Tibial artery (tissue), 4 donors: ENCODE measurements at regions not wholly inside any gene's neighbourhood (a gene's known extent, or its start where the extent isn't known, plus 50 kb on each side); places are given as distances from the start of the nearest gene placed in this dataset.

ENCODE experiments used
- DNase-seq, 2 donors: peaks; one replicate each; pipeline ENCODE4 v3.0.0-alpha.2; 2019
- H3K27ac ChIP-seq, 2 donors: fragments of 200-600 bp; sonication (generic) in 1 of 2; 1 replicate in 1 of 2; 2 replicates in 1 of 2; pipeline ENCODE4 v1.5.1; 2018 to 2019; ENCODE audit warnings: mild to moderate bottlenecking in 1 of 2
- H3K27me3 ChIP-seq, 2 donors: fragments of 200-600 bp; sonication (generic) in 1 of 2; one replicate each; pipeline versions ENCODE4 v1.5.1 to v1.6.0; 2016 to 2019
- H3K36me3 ChIP-seq, 3 donors: fragments of 200-600 bp; sonication (generic) in 2 of 3; one replicate each; pipeline ENCODE4 v1.5.1; 2016 to 2019; ENCODE audit warnings: mild to moderate bottlenecking in 2 of 3
- H3K4me1 ChIP-seq, 4 donors: fragments of 200-600 bp; sonication (generic) in 2 of 4; 1 replicate in 3 of 4; 2 replicates in 1 of 4; pipeline ENCODE4 v1.5.1; 2016 to 2019
- H3K4me3 ChIP-seq, 2 donors: fragments of 200-600 bp; sonication (generic) in 1 of 2; 1 replicate in 1 of 2; 2 replicates in 1 of 2; pipeline ENCODE4 v1.5.1; 2018 to 2019; ENCODE audit warnings: mild to moderate bottlenecking in 2 of 2
- H3K9me3 ChIP-seq, 3 donors: fragments of 200-600 bp; sonication (generic) in 1 of 3; one replicate each; pipeline ENCODE4 v1.5.1; 2016 to 2019
- intact Hi-C: fragments of 100-400 bp; cut with DNase I; formaldehyde crosslinking; loops from one replicate; pipeline ENCODE4 v1.15.0; 2023; ENCODE audit warnings: low total_unique reads
- TF ChIP-seq, protein P1 (sequence below), 2 experiments: fragments of 200-600 bp in 1 of 2; fragments of 450-650 bp in 1 of 2; IDR thresholded peaks; one replicate each; pipeline ENCODE4 v1.5.1; 2017 to 2019; ENCODE audit warnings: antibody characterized with exemption in 2 of 2, mild to moderate bottlenecking in 1 of 2, moderate library complexity in 1 of 2

DNA sequence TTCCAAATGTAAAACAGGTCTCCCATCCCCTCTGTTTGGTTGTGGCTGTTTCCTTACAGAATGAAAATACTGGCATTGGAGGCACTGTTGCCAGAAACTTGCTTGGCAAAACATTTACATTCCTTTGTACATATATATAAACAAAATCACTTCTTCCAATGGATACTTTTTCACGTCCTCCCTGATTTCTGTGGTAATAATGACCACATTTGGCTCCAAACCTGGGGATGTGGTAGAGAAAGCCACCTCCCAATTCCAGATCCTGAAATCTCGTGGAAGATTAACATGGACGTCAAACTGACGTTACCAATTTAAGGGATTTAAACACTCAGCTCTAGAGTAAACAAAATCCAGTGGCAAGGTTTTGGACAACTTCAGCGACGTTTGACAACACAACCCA, 370.8 kb upstream of the ZFHX3 start:
- H3K4me1 ChIP-seq: peaks cover 0 to 20% (median 0%) of the 10 kb centered on the region in 4 donors
- H3K36me3 ChIP-seq: no peaks in the 10 kb centered on the region
- no peak overlapping the region for H3K27ac ChIP-seq
- intact Hi-C loops: no loop called here
- H3K27me3 ChIP-seq: no peaks in the 10 kb centered on the region
- no peak for DNase-seq
- TF ChIP-seq, protein P1, sequence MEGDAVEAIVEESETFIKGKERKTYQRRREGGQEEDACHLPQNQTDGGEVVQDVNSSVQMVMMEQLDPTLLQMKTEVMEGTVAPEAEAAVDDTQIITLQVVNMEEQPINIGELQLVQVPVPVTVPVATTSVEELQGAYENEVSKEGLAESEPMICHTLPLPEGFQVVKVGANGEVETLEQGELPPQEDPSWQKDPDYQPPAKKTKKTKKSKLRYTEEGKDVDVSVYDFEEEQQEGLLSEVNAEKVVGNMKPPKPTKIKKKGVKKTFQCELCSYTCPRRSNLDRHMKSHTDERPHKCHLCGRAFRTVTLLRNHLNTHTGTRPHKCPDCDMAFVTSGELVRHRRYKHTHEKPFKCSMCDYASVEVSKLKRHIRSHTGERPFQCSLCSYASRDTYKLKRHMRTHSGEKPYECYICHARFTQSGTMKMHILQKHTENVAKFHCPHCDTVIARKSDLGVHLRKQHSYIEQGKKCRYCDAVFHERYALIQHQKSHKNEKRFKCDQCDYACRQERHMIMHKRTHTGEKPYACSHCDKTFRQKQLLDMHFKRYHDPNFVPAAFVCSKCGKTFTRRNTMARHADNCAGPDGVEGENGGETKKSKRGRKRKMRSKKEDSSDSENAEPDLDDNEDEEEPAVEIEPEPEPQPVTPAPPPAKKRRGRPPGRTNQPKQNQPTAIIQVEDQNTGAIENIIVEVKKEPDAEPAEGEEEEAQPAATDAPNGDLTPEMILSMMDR (IDR thresholded peaks at IDR 0.05): no peak
- no peaks in the 10 kb centered on the region for H3K9me3 ChIP-seq
- H3K4me3 ChIP-seq: no peak overlapping the region

DNA sequence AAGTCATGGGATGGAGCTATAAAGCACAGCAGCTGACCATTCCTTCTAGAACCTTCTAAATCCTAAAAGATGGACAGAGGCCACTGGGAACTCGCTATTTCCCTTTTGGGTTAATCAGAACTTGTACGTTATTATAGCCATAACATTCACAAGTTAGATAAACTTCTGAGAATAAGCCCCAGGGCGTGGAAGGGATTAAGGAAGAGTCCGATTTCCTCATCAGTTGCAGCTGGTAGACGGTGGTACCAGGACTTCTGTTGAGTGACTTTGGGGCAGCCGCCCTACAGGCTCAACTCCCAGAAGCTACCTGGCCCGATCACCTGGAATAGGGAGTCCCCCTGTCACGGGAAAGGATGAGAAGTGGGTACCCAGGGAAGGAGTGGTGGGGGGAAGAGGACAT, 370.1 kb upstream of the ZFHX3 start:
- Histone ChIP-seq H3K27me3 (no peaks in the 10 kb centered on the region), H3K36me3 (no peaks in the 10 kb centered on the region), H3K27ac (no peak overlapping the region), H3K4me1 (peaks cover 0 to 20% (median 0%) of the 10 kb centered on the region in 4 donors), H3K4me3 (no peak overlapping the region), H3K9me3 (no peaks in the 10 kb centered on the region)
- TF ChIP-seq, protein P1 (IDR thresholded peaks at IDR 0.05): no peak
- intact Hi-C loops: no loop called here
- no peak for DNase-seq

DNA sequence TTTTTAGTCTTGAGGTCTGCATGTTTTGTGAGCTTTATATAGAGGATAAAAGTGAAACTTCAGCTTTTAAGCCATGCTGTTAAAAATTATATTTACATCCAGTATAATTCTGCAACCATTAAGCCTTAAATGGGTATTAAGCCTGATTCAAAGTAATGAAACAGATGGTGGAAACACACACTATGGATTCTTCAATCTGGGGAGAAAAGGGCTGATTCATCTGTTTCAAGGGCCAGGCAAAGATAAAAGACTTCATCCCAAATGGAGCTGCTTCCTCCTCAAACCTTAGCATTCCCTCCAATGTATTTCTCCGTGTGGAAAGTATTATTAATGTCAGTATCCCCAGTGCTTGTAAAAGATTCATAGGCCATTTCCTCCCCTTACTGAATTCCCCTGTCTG, 367.4 kb upstream of the ZFHX3 start:
- TF ChIP-seq, protein P1 (IDR thresholded peaks at IDR 0.05): no peak
- peaks cover 0 to 11% (median 0%) of the 10 kb centered on the region in 4 donors for H3K4me1 ChIP-seq
- no peak overlapping the region for H3K27ac ChIP-seq
- no peaks in the 10 kb centered on the region for H3K9me3 ChIP-seq
- intact Hi-C loops: no loop called here
- no peak overlapping the region for H3K4me3 ChIP-seq
- H3K36me3 ChIP-seq: no peaks in the 10 kb centered on the region
- DNase-seq: no peak
- H3K27me3 ChIP-seq: no peaks in the 10 kb centered on the region

DNA sequence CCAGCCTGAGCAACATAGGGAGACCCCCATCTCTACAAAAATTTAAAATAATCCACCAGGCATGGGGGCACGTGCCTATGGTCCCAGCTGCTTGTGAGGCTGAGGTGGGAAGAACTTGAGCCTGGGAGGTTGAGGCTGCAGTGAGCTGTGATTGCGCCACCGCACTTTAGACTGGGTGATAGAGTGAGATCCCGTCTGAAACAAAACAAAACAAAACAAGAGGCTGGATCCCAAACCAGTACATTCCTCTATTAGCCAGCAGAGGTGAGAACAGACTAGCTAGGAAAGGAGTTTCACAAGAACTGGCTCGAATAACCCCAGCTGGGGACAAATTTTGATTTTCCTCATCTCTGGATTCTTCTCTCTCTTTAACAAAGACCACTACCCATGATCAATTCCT, 366.7 kb upstream of the ZFHX3 start:
- TF ChIP-seq, protein P1 (IDR thresholded peaks at IDR 0.05): no peak
- intact Hi-C loops: no loop called here
- no peak for DNase-seq
- no peak overlapping the region for H3K27ac ChIP-seq
- H3K9me3 ChIP-seq: no peaks in the 10 kb centered on the region
- no peak overlapping the region for H3K4me3 ChIP-seq
- no peaks in the 10 kb centered on the region for H3K27me3 ChIP-seq
- peaks cover 0 to 5% (median 0%) of the 10 kb centered on the region in 4 donors for H3K4me1 ChIP-seq
- H3K36me3 ChIP-seq: no peaks in the 10 kb centered on the region

DNA sequence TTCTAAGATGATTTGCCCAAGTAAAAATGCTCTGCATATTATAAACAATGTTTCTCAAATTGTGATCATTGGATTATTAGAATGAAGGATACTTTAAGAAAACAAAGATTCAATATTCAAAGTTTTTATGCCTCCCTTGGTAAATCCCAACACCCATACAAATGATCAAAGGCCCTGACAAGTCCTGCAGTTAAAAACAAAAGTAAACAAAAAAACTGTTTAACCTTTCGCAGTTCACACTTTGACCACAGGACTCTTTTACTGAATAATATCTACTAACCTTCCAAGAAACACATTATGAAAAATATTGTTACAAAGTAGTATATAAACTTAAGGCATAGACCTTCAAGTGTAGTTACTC, 365.9 kb upstream of the ZFHX3 start:
- Histone ChIP-seq H3K27me3 (no peaks in the 10 kb centered on the region), H3K4me1 (no peaks in the 10 kb centered on the region), H3K9me3 (no peaks in the 10 kb centered on the region), H3K27ac (no peak overlapping the region), H3K4me3 (no peak overlapping the region), H3K36me3 (no peaks in the 10 kb centered on the region)
- no peak for DNase-seq
- TF ChIP-seq, protein P1 (IDR thresholded peaks at IDR 0.05): no peak
- intact Hi-C loops: no loop called here
